ENCODE measurements at regions not wholly inside any gene's neighbourhood (a gene's known extent, or its start where the extent isn't known, plus 50 kb on each side); places are given as distances from the start of the nearest gene placed in this dataset.

DNA sequence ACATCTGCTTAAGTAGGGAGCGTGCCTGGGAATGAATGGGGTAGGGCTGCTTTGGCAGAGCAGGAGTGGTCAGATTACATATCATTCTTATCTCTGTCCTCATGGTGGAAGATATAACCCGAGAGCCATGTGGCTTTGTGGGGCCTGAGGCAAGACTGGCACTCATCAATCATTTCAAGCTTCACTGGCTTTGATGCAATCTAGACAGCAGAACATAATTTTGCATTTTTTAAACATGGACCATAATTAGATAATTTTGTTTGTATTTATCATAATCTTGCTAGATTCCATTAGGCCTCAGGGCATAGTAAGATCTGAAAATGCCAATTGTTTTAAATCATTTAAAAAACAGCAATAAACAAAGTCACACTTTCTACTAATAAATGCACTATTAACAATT is 480.3 kb downstream of the NXPH1 start:
- H3K23me2 ChIP-seq (ENCODE audit: insufficient read length, low read depth, low read length, poor library complexity, severe bottlenecking): no peaks in the 10 kb centered on the region
- Mint-ChIP-seq H3K36me3 (ENCODE audit: insufficient read depth in 1 of 3, low read depth in 3 of 3) (no peaks in the 10 kb centered on the region), H3K27ac (peak overlapping the region in 1 of 3 experiments; percentile 56; a peak in 1 of 7 replicates), H3K4me3 (no peak overlapping the region), H3K27me3 (ENCODE audit: low read depth) (no peaks in the 10 kb centered on the region), H3K4me1 (peaks cover 3 to 6% of the 10 kb centered on the region in 2 experiments; a peak in 2 of 4 replicates), H3K9me3 (no peaks in the 10 kb centered on the region; a peak in 1 of 5 replicates)
- H2BK120ac ChIP-seq (ENCODE audit: low read depth, low read length, poor library complexity, severe bottlenecking): no peak overlapping the region
- no peak overlapping the region for H2BK5ac ChIP-seq (ENCODE audit: insufficient read length, low read length)
- no peak overlapping the region for H3K14ac ChIP-seq (ENCODE audit: insufficient read depth, low read length)
- H4K8ac ChIP-seq (replicated peaks; ENCODE audit: insufficient read length, low read depth, low read length): no peak overlapping the region
- no peak overlapping the region for H3T11ph ChIP-seq (ENCODE audit: low read length)
- DNase-seq: no peak
- H3K56ac ChIP-seq (ENCODE audit: insufficient read length, low read depth, low read length): no peak overlapping the region
- TF ChIP-seq, protein P1, sequence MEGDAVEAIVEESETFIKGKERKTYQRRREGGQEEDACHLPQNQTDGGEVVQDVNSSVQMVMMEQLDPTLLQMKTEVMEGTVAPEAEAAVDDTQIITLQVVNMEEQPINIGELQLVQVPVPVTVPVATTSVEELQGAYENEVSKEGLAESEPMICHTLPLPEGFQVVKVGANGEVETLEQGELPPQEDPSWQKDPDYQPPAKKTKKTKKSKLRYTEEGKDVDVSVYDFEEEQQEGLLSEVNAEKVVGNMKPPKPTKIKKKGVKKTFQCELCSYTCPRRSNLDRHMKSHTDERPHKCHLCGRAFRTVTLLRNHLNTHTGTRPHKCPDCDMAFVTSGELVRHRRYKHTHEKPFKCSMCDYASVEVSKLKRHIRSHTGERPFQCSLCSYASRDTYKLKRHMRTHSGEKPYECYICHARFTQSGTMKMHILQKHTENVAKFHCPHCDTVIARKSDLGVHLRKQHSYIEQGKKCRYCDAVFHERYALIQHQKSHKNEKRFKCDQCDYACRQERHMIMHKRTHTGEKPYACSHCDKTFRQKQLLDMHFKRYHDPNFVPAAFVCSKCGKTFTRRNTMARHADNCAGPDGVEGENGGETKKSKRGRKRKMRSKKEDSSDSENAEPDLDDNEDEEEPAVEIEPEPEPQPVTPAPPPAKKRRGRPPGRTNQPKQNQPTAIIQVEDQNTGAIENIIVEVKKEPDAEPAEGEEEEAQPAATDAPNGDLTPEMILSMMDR (conservative IDR thresholded peaks at IDR 0.05): no peak
- no peak overlapping the region for H3K4me2 ChIP-seq (ENCODE audit: insufficient read depth, insufficient read length, low read length)
- H3K4me1 ChIP-seq (ENCODE audit: insufficient read depth, low read length): no peaks in the 10 kb centered on the region
- H3K27me3 ChIP-seq (ENCODE audit: insufficient read depth, low read length): no peaks in the 10 kb centered on the region
- no peaks in the 10 kb centered on the region for H4K20me1 ChIP-seq (ENCODE audit: control insufficient read depth, insufficient read depth, insufficient read length)
- H2BK12ac ChIP-seq (ENCODE audit: insufficient read length, low read depth, low read length): no peak overlapping the region
- no peak overlapping the region for H3K18ac ChIP-seq (ENCODE audit: insufficient read length, low read depth, low read length)
- no peak overlapping the region for H3K27ac ChIP-seq (ENCODE audit: insufficient read length, low read depth, low read length)
- H3K79me2 ChIP-seq (ENCODE audit: insufficient read depth, low read length): no peaks in the 10 kb centered on the region
- H2BK20ac ChIP-seq (ENCODE audit: low read depth, low read length, poor library complexity, severe bottlenecking): no peak overlapping the region
- H2AFZ ChIP-seq (ENCODE audit: low read length): no peak overlapping the region
- no CpG with 5 or more reads among the region's 2 CpGs for WGBS (ENCODE audit: extremely low coverage, insufficient read length, low lambda C conversion rate)
- no peak overlapping the region for H4K91ac ChIP-seq (ENCODE audit: insufficient read length, low read depth, low read length)
- no peaks in the 10 kb centered on the region for H3K9me3 ChIP-seq (ENCODE audit: control insufficient read depth, low read depth, low read length)
- H4K5ac ChIP-seq (ENCODE audit: insufficient read length, low read depth, low read length): no peak overlapping the region
- no peak overlapping the region for H2AK5ac ChIP-seq (ENCODE audit: insufficient read length, low read length)
- no peaks in the 10 kb centered on the region for H3K79me1 ChIP-seq (ENCODE audit: insufficient read depth, low read depth, low read length, poor library complexity, severe bottlenecking)
- no peak overlapping the region for H2BK15ac ChIP-seq (ENCODE audit: low read depth, low read length)
- H3K23ac ChIP-seq (ENCODE audit: insufficient read length, low read depth, low read length): no peak overlapping the region
- H3K9ac ChIP-seq (ENCODE audit: extremely low read depth, insufficient read length, low read length): no peak overlapping the region
- no peak overlapping the region for H3K4ac ChIP-seq (ENCODE audit: low read depth, low read length)

All from H9 (cell line).